ENCODE measurements at regions not wholly inside any gene's neighbourhood (a gene's known extent, or its start where the extent isn't known, plus 50 kb on each side); places are given as distances from the start of the nearest gene placed in this dataset.

GRCh38 chr7:69129951-69130350 lies 468.3 kb upstream of the AUTS2 start:
- DNase-seq, result no peak

- DNase-seq, result no peak
Observed at GRCh38 chr7:69130396-69130795, 467.9 kb upstream of the AUTS2 start.

- DNase-seq, result no peak
Observed at GRCh38 chr7:69134316-69134715, 464.0 kb upstream of the AUTS2 start.

- no peak for DNase-seq
Observed at GRCh38 chr7:69147631-69148030, 450.6 kb upstream of the AUTS2 start.

- no peak for DNase-seq
Observed at GRCh38 chr7:69149804-69150782, 448.2 kb upstream of the AUTS2 start.

- DNase-seq, result no peak
Observed at GRCh38 chr7:69162326-69162725, 435.9 kb upstream of the AUTS2 start.

GRCh38 chr7:69162931-69163670 lies 435.2 kb upstream of the AUTS2 start:
- DNase-seq, result no peak

GRCh38 chr7:69166979-69167516 lies 431.2 kb upstream of the AUTS2 start:
- no peak for DNase-seq

- DNase-seq, result no peak
Observed at GRCh38 chr7:69169386-69169785, 428.9 kb upstream of the AUTS2 start.

- no peak for DNase-seq
Observed at GRCh38 chr7:69172357-69173077, 425.8 kb upstream of the AUTS2 start.

- no peak for DNase-seq
Observed at GRCh38 chr7:69173341-69173740, 424.9 kb upstream of the AUTS2 start.

GRCh38 chr7:69173846-69174245 lies 424.4 kb upstream of the AUTS2 start:
- DNase-seq, result no peak

- no peak for DNase-seq
Observed at GRCh38 chr7:69176841-69177240, 421.4 kb upstream of the AUTS2 start.

GRCh38 chr7:69177461-69177861 lies 420.8 kb upstream of the AUTS2 start:
- DNase-seq, result no peak

- no peak for DNase-seq
Observed at GRCh38 chr7:69177941-69178494, 420.3 kb upstream of the AUTS2 start.

GRCh38 chr7:69180662-69181061 lies 417.6 kb upstream of the AUTS2 start:
- no peak for DNase-seq

GRCh38 chr7:69182596-69183467 lies 415.4 kb upstream of the AUTS2 start:
- DNase-seq, result no peak

- DNase-seq, result no peak
Observed at GRCh38 chr7:69184339-69184738, 413.9 kb upstream of the AUTS2 start.

- DNase-seq, result no peak
Observed at GRCh38 chr7:69185170-69185569, 413.1 kb upstream of the AUTS2 start.

- DNase-seq, result no peak
Observed at GRCh38 chr7:69186974-69187373, 411.3 kb upstream of the AUTS2 start.

- no peak for DNase-seq
Observed at GRCh38 chr7:69187824-69188333, 410.4 kb upstream of the AUTS2 start.

Measured in stimulated activated CD4-positive, alpha-beta T cell treated with anti-CD3 and anti-CD28 coated beads, Interleukin-15, amount 100 ng/mL, for 24 hours (primary cell).